Pancreas (tissue), 10 donors: ENCODE measurements at regions not wholly inside any gene's neighbourhood (a gene's known extent, or its start where the extent isn't known, plus 50 kb on each side); places are given as distances from the start of the nearest gene placed in this dataset.
A peak's percentile ranks its signal among the peaks of the same experiment; 100 is the strongest.

Experiments
- ATAC-seq, 4 donors: fragments of 200-7000 bp; cut with Tn5 transposase; one replicate each; pipeline versions ENCODE4 v1.8.0 to v1.9.1; 2020; ENCODE audit warnings: mild to moderate bottlenecking in 4 of 4, moderate library complexity in 4 of 4
- DNase-seq, 6 donors: peaks; one replicate each; pipeline ENCODE4 v3.0.0-alpha.2; 2020
- FAIRE-seq: peaks from 2 replicates; lab custom pipeline; 2012; peaks lifted over from hg19 to GRCh38; lab: Jason Lieb, UNC
- H3K27ac ChIP-seq, 4 donors: fragments of 200-600 bp; sonication (generic); 1 replicate in 3 of 4; 2 replicates in 1 of 4; pipeline versions ENCODE4 v1.5.0 to v1.8.0; 2020
- H3K27me3 ChIP-seq, 4 donors: fragments of 200-600 bp; one replicate each; pipeline ENCODE4 v1.8.0; 2021
- H3K36me3 ChIP-seq, 3 donors: fragments of 200-600 bp; sonication (generic) in 1 of 3; one replicate each; pipeline versions ENCODE4 v1.5.0 to v1.8.0; 2020 to 2021
- H3K4me1 ChIP-seq, 3 donors: fragments of 200-600 bp; one replicate each; pipeline ENCODE4 v1.8.0; 2021
- H3K4me3 ChIP-seq, 4 donors: fragments of 200-600 bp; sonication (generic) in 2 of 4; one replicate each; pipeline versions ENCODE4 v1.5.0 to v1.8.0; 2020 to 2021
- H3K9me3 ChIP-seq, 4 donors: fragments of 200-600 bp; one replicate each; pipeline ENCODE4 v1.8.0; 2021
- CTCF ChIP-seq, 4 donors: fragments of 200-600 bp; sonication (generic) in 3 of 4; IDR thresholded peaks; one replicate each; pipeline versions ENCODE4 v1.5.0 to v1.8.0; 2021; ENCODE audit warnings: antibody characterized with exemption in 4 of 4
- WGBS, 2 donors: extraction: QIAGEN DNeasy Blood & Tissue Kit; methylation state at CpG; one replicate each; pipeline ENCODE4 v1.1.7; 2013; 5-methylcytosine and 5-hydroxymethylcytosine counted together
- intact Hi-C, 3 donors: fragments of 100-400 bp; cut with DNase I; formaldehyde crosslinking; loops; one replicate each; pipeline versions ENCODE4 v1.11.1 to v1.14.2; 2022
- donor health status: healthy with polysubstance abuse.
- donor health status: DM: no; HTN: no; CAD: no; lungs with moderate emphysema.
- donor health status: DM: no; HTN: no; CAD: no.
- donor health status: control.
- donor health status: control.
- donor health status: Bipolar disorder and iron deficiency.
- donor health status: DM: yes; HTN: yes; CAD: no.
- donor health status: DM: no; HTN: no; CAD: no.
- donor health status: DM: no; HTN: no; CAD: no.
- donor health status: DM: yes; HTN: yes; CAD: no.

- intact Hi-C loops = no loop called here
- FAIRE-seq (no peak), DNase-seq (no peak), ATAC-seq (no peak)
- 100% methylated on average over 1 of the region's 1 CpG for WGBS, 2 donors
- H3K27ac ChIP-seq = no peak overlapping the region
- no peaks in the 10 kb centered on the region for H3K9me3 ChIP-seq
- H3K27me3 ChIP-seq = peaks cover 0 to under 1% (median 0%) of the 10 kb centered on the region in 4 donors
- peaks cover 0 to under 1% (median 0%) of the 10 kb centered on the region in 3 donors for H3K4me1 ChIP-seq
- no peak for TF ChIP-seq CTCF (IDR thresholded peaks at IDR 0.05)
- H3K4me3 ChIP-seq = no peak overlapping the region
- H3K36me3 ChIP-seq = no peaks in the 10 kb centered on the region
Observed at GRCh38 chr16:52958951-52959350, 93.7 kb downstream of the CHD9NB start.

- Histone ChIP-seq H3K4me3 (no peak overlapping the region), H3K36me3 (no peaks in the 10 kb centered on the region), H3K9me3 (no peaks in the 10 kb centered on the region), H3K27ac (no peak overlapping the region), H3K27me3 (no peaks in the 10 kb centered on the region), H3K4me1 (peaks cover 0 to 9% (median 0%) of the 10 kb centered on the region in 3 donors)
- no peak for TF ChIP-seq CTCF (IDR thresholded peaks at IDR 0.05)
- intact Hi-C loops = no loop called here
- WGBS, 2 donors = 72 to 80% methylated on average over 3 of the region's 3 CpGs
- FAIRE-seq (no peak), DNase-seq (no peak), ATAC-seq (no peak)
Observed at GRCh38 chr16:52957199-52957598, 95.5 kb downstream of the CHD9NB start.

- intact Hi-C loops = no loop called here
- TF ChIP-seq CTCF (IDR thresholded peaks at IDR 0.05) = no peak
Observed at GRCh38 chr16:52956044-52956443, 96.7 kb downstream of the CHD9NB start.

GRCh38 chr16:52953215-52953614, 99.5 kb downstream of the CHD9NB start:
- peak; percentile 40 to 98 (median 78) for ATAC-seq
- 20 to 24% methylated on average over 4 of the region's 4 CpGs for WGBS, 2 donors
- no peaks in the 10 kb centered on the region for H3K9me3 ChIP-seq
- FAIRE-seq = no peak
- no peaks in the 10 kb centered on the region for H3K27me3 ChIP-seq
- DNase-seq = peak in 4 of 6 donors; percentile 24 to 46 (median 40)
- H3K36me3 ChIP-seq = no peaks in the 10 kb centered on the region
- H3K4me3 ChIP-seq = no peak overlapping the region
- no peak overlapping the region for H3K27ac ChIP-seq
- intact Hi-C loops = no loop called here
- peaks cover 0 to 9% (median 0%) of the 10 kb centered on the region in 3 donors for H3K4me1 ChIP-seq
- TF ChIP-seq CTCF (IDR thresholded peaks at IDR 0.05) = no peak

More at GRCh38 chr16:52956044-52956443, 96.7 kb downstream of the CHD9NB start:
- H3K27me3 ChIP-seq = no peaks in the 10 kb centered on the region
- H3K9me3 ChIP-seq = no peaks in the 10 kb centered on the region
- 99 to 100% methylated on average over 1 of the region's 1 CpG for WGBS, 2 donors
- ATAC-seq (no peak), FAIRE-seq (no peak), DNase-seq (no peak)
- H3K4me3 ChIP-seq = no peak overlapping the region
- no peaks in the 10 kb centered on the region for H3K36me3 ChIP-seq
- H3K4me1 ChIP-seq = peaks cover 0 to 9% (median 0%) of the 10 kb centered on the region in 3 donors
- H3K27ac ChIP-seq = no peak overlapping the region

- no peak for TF ChIP-seq CTCF (IDR thresholded peaks at IDR 0.05)
- peaks cover 0 to 9% (median 0%) of the 10 kb centered on the region in 3 donors for H3K4me1 ChIP-seq
- H3K36me3 ChIP-seq = no peaks in the 10 kb centered on the region
- FAIRE-seq (no peak), ATAC-seq (no peak), DNase-seq (no peak)
- no peaks in the 10 kb centered on the region for H3K27me3 ChIP-seq
- intact Hi-C loops = no loop called here
- 78 to 85% methylated on average over 3 of the region's 3 CpGs for WGBS, 2 donors
- H3K27ac ChIP-seq = no peak overlapping the region
- no peaks in the 10 kb centered on the region for H3K9me3 ChIP-seq
- H3K4me3 ChIP-seq = no peak overlapping the region
Observed at GRCh38 chr16:52948946-52949345, 103.8 kb downstream of the CHD9NB start.
